SU-DHL-6 (cell line): ENCODE measurements at regions not wholly inside any gene's neighbourhood (a gene's known extent, or its start where the extent isn't known, plus 50 kb on each side); places are given as distances from the start of the nearest gene placed in this dataset.

Experiments used
- EZH2phosphoT487 ChIP-seq: fragments of 200-600 bp; sonication (generic), shearing (Covaris generic); conservative IDR thresholded peaks from 2 replicates; pipeline ENCODE4 v1.6.1; 2018; ENCODE audit warnings: mild to moderate bottlenecking, antibody characterized with exemption, low read length, moderate library complexity, mixed read lengths
- TF ChIP-seq, protein P1 (sequence below): fragments of 200-600 bp; sonication (generic); IDR thresholded peaks from one replicate; pipeline ENCODE4 v1.5.1; 2017; ENCODE audit warnings: antibody characterized with exemption, mild to moderate bottlenecking, low read length, moderate library complexity; ENCODE audit not compliant: insufficient read depth, poor library complexity, severe bottlenecking

DNA sequence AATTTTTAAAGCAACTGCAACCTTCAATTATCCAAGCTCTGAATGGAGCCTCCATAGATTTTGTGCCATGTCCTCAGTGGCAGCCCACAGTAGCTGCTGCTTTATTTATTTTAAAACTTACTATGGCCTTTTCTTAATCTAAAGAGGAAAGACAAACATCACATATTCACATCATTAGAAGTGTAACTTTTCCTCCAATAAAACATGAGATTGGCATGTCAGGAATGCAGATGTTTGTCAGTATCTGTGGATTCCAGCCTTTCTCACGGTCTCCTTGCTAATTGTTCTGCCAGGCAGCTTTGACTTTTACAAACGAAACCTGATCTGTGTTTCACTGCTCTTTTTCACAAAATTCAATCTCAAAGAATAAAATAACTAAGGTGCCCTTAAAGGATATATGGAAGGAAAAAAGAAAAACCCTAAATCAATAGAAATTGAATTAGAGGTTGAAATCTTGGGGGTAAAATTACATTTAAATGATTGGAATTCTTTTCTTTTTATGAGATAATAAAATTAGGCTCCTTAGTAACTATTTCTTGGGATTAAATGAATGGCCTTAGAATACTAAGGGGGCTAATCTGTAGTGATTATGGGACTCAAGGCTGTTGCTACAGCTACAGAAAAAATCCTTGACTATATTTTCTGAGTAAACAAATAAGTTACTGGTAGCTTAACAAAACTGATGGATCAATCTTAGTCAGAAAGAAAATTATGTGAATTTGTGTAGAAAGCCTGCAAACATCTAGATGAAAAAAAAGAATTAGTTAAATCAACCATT is 151.3 kb downstream of the RTL9 start:
- TF ChIP-seq, protein P1, sequence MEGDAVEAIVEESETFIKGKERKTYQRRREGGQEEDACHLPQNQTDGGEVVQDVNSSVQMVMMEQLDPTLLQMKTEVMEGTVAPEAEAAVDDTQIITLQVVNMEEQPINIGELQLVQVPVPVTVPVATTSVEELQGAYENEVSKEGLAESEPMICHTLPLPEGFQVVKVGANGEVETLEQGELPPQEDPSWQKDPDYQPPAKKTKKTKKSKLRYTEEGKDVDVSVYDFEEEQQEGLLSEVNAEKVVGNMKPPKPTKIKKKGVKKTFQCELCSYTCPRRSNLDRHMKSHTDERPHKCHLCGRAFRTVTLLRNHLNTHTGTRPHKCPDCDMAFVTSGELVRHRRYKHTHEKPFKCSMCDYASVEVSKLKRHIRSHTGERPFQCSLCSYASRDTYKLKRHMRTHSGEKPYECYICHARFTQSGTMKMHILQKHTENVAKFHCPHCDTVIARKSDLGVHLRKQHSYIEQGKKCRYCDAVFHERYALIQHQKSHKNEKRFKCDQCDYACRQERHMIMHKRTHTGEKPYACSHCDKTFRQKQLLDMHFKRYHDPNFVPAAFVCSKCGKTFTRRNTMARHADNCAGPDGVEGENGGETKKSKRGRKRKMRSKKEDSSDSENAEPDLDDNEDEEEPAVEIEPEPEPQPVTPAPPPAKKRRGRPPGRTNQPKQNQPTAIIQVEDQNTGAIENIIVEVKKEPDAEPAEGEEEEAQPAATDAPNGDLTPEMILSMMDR, result no peak
- TF ChIP-seq EZH2phosphoT487, result no peak
